ENCODE measurements at regions not wholly inside any gene's neighbourhood (a gene's known extent, or its start where the extent isn't known, plus 50 kb on each side); places are given as distances from the start of the nearest gene placed in this dataset.

- BruUV-seq (replicated peaks), result no TSS peak
- TF ChIP-seq FOSL1 (IDR thresholded peaks at IDR 0.05; ENCODE audit: low read depth), result peak; percentile 45
- 0 out of 2 replicates have a peak, but pooled peaks have one; percentile 20 for TF ChIP-seq JUND (IDR thresholded peaks at IDR 0.05)
- TF ChIP-seq ZFX (IDR thresholded peaks at IDR 0.05), result no peak
- TF ChIP-seq EZH2phosphoT487 (IDR thresholded peaks at IDR 0.05; ENCODE audit: borderline replicate concordance), result no peak
- TF ChIP-seq EGR1 (IDR thresholded peaks at IDR 0.05; ENCODE audit: low read depth), result no peak
- TF ChIP-seq, protein P1, sequence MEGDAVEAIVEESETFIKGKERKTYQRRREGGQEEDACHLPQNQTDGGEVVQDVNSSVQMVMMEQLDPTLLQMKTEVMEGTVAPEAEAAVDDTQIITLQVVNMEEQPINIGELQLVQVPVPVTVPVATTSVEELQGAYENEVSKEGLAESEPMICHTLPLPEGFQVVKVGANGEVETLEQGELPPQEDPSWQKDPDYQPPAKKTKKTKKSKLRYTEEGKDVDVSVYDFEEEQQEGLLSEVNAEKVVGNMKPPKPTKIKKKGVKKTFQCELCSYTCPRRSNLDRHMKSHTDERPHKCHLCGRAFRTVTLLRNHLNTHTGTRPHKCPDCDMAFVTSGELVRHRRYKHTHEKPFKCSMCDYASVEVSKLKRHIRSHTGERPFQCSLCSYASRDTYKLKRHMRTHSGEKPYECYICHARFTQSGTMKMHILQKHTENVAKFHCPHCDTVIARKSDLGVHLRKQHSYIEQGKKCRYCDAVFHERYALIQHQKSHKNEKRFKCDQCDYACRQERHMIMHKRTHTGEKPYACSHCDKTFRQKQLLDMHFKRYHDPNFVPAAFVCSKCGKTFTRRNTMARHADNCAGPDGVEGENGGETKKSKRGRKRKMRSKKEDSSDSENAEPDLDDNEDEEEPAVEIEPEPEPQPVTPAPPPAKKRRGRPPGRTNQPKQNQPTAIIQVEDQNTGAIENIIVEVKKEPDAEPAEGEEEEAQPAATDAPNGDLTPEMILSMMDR (IDR thresholded peaks at IDR 0.05 in 2 of 3, conservative IDR thresholded peaks at IDR 0.05 in 1 of 3; ENCODE audit: borderline replicate concordance in 1 of 3, insufficient read depth in 1 of 3, low read depth in 2 of 3, low read length in 2 of 3), result no peak
- no peak for TF ChIP-seq TCF7L2 (IDR thresholded peaks at IDR 0.05; ENCODE audit: borderline replicate concordance, extremely low read depth, insufficient read depth, insufficient read length)
- intact Hi-C loops (cut with micrococcal nuclease), result no loop called here
- H3K4me2 ChIP-seq (ENCODE audit: low read length), result no peak overlapping the region
- H3K9me2 ChIP-seq (ENCODE audit: insufficient read depth), result no peaks in the 10 kb centered on the region
- POLR2A ChIA-PET, result no interaction called here
- CTCF ChIA-PET, result no interaction called here
- no peaks in the 10 kb centered on the region for H3K36me3 ChIP-seq (ENCODE audit: control insufficient read depth in 1 of 2, insufficient read depth in 2 of 2, low read length in 2 of 2)
- H3K4me3 ChIP-seq (replicated peaks in 1 of 2; ENCODE audit: low read depth in 1 of 2, low read length in 2 of 2), result no peak overlapping the region
- no peaks in the 10 kb centered on the region for H3K79me2 ChIP-seq (ENCODE audit: insufficient read depth, low read length)
- no peak overlapping the region for H3K9ac ChIP-seq (ENCODE audit: low read length)
- no peak; the same call in 1 of the 2 replicates for ATAC-seq
- no peak overlapping the region for H3K27ac ChIP-seq (ENCODE audit: low read depth, low read length)
- 0 out of 4 replicates have a peak, but pooled peaks cover 0 to 4% of the 10 kb centered on the region in 2 experiments for H3K4me1 ChIP-seq (ENCODE audit: control insufficient read depth in 1 of 2, insufficient read depth in 2 of 2, low read length in 2 of 2)
- peak; percentile 13 for DNase-seq (ENCODE audit: low read depth, low spot score)
- H3K27me3 ChIP-seq (ENCODE audit: insufficient read depth, low read length), result peaks cover 57% of the 10 kb centered on the region
- no peaks in the 10 kb centered on the region for H3K9me3 ChIP-seq (ENCODE audit: control insufficient read depth in 1 of 2, insufficient read depth in 1 of 2, low read depth in 1 of 2, low read length in 2 of 2)
- H2AFZ ChIP-seq (ENCODE audit: low read depth, low read length, poor library complexity, severe bottlenecking), result no peak overlapping the region
- RAD21 ChIA-PET (ENCODE audit: low non-redundant PET in 1 of 2, low total read pairs in 2 of 2, uncharacterized antibody in 2 of 2, unreplicated experiment in 2 of 2), result no interaction called here
- no peaks in the 10 kb centered on the region for H4K20me1 ChIP-seq (ENCODE audit: insufficient read depth)
Observed at GRCh38 chr15:60255390-60255789, 142.4 kb downstream of the ANXA2 start.

DNA sequence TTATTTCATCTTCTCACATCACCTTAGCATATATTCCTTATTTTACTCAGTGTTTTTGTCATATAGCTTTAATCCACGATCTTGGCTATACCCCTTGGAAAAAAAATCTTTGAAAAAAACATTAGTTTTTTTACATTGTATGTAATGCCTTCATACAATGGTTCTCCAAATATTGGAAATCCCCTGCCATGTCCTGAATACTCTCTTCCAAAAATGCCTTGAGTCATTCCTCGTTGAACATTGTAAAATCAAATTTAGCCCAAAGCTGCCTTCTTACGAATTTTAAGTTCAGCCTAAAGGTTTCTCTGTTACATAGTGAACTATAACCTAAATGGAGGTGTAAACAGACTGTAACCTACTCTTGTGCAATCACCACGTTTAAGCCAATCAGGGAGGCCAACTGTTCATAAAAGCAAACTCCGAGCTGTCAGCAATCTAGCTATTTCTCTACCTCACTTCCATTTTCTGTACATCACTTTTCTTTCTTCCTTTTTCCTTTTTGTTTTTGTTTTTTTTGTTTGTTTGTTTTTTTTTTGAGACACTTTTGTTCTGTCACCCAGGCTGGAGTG is 140.1 kb downstream of the ANXA2 start:
- H3K27ac ChIP-seq (ENCODE audit: low read depth, low read length), result no peak overlapping the region
- no TSS peak for BruUV-seq (replicated peaks)
- H3K9ac ChIP-seq (ENCODE audit: low read length), result no peak overlapping the region
- H3K27me3 ChIP-seq (ENCODE audit: insufficient read depth, low read length), result peaks cover 65% of the 10 kb centered on the region
- 0 out of 4 replicates have a peak, but pooled peaks cover 0 to 4% of the 10 kb centered on the region in 2 experiments for H3K4me1 ChIP-seq (ENCODE audit: control insufficient read depth in 1 of 2, insufficient read depth in 2 of 2, low read length in 2 of 2)
- no peaks in the 10 kb centered on the region for H3K79me2 ChIP-seq (ENCODE audit: insufficient read depth, low read length)
- no peaks in the 10 kb centered on the region for H3K36me3 ChIP-seq (ENCODE audit: control insufficient read depth in 1 of 2, insufficient read depth in 2 of 2, low read length in 2 of 2)
- POLR2A ChIA-PET, result no interaction called here
- RAD21 ChIA-PET (ENCODE audit: low non-redundant PET in 1 of 2, low total read pairs in 2 of 2, uncharacterized antibody in 2 of 2, unreplicated experiment in 2 of 2), result no interaction called here
- no peaks in the 10 kb centered on the region for H3K9me3 ChIP-seq (ENCODE audit: control insufficient read depth in 1 of 2, insufficient read depth in 1 of 2, low read depth in 1 of 2, low read length in 2 of 2)
- H3K9me2 ChIP-seq (ENCODE audit: insufficient read depth), result no peaks in the 10 kb centered on the region
- H3K4me3 ChIP-seq (replicated peaks in 1 of 2; ENCODE audit: low read depth in 1 of 2, low read length in 2 of 2), result no peak overlapping the region
- ATAC-seq (no peak), DNase-seq (ENCODE audit: low read depth, low spot score) (no peak)
- CTCF ChIA-PET, result no interaction called here
- no peak overlapping the region for H3K4me2 ChIP-seq (ENCODE audit: low read length)
- H4K20me1 ChIP-seq (ENCODE audit: insufficient read depth), result no peaks in the 10 kb centered on the region
- intact Hi-C loops (cut with micrococcal nuclease), result no loop called here
- H2AFZ ChIP-seq (ENCODE audit: low read depth, low read length, poor library complexity, severe bottlenecking), result no peak overlapping the region
- TF ChIP-seq ZBTB33 (IDR thresholded peaks at IDR 0.05; ENCODE audit: extremely low read depth, insufficient replicate concordance, low read length) (no peak), POLR2A (IDR thresholded peaks at IDR 0.05; ENCODE audit: borderline replicate concordance, extremely low read depth, insufficient read depth, insufficient read length) (no peak), CEBPB (IDR thresholded peaks at IDR 0.05; ENCODE audit: low read depth) (no peak), SRF (IDR thresholded peaks at IDR 0.05; ENCODE audit: low read depth) (no peak), EGR1 (IDR thresholded peaks at IDR 0.05; ENCODE audit: low read depth) (no peak), JUND (IDR thresholded peaks at IDR 0.05) (no peak), YY1 (IDR thresholded peaks at IDR 0.05; ENCODE audit: extremely low read depth, insufficient replicate concordance, low read depth, low read length) (no peak), EZH2 (IDR thresholded peaks at IDR 0.05) (no peak), ZFX (IDR thresholded peaks at IDR 0.05) (no peak)
- TF ChIP-seq, protein P1 (IDR thresholded peaks at IDR 0.05 in 2 of 3, conservative IDR thresholded peaks at IDR 0.05 in 1 of 3; ENCODE audit: borderline replicate concordance in 1 of 3, insufficient read depth in 1 of 3, low read depth in 2 of 3, low read length in 2 of 3), result no peak

Data from HCT116 (cell line).